SU-DHL-6 (cell line): ENCODE measurements at regions not wholly inside any gene's neighbourhood (a gene's known extent, or its start where the extent isn't known, plus 50 kb on each side); places are given as distances from the start of the nearest gene placed in this dataset.

ENCODE experiments used
- H2AFZ ChIP-seq: fragments of 200-600 bp; sonication (generic); 2 replicates; pipeline ENCODE4 v1.6.1; 2014; ENCODE audit warnings: low read depth, mild to moderate bottlenecking, moderate library complexity, mixed read lengths, antibody characterized with exemption, low read length; ENCODE audit not compliant: severe bottlenecking
- H3F3A ChIP-seq: fragments of 200-600 bp; shearing (Covaris generic); 2 replicates; pipeline ENCODE4 v1.6.0; 2016; ENCODE audit warnings: antibody characterized with exemption, mild to moderate bottlenecking; ENCODE audit not compliant: insufficient read depth
- H3K27ac ChIP-seq: fragments of 200-600 bp; sonication (generic); 2 replicates; pipeline ENCODE4 v1.5.1; 2016; ENCODE audit warnings: low read depth, mild to moderate bottlenecking, low read length, moderate library complexity, mixed read lengths
- H3K27me3 ChIP-seq: fragments of 200-600 bp; sonication (generic), shearing (Covaris generic); 2 replicates; pipeline ENCODE4 v1.6.0; 2014; ENCODE audit warnings: mild to moderate bottlenecking, low read length
- H3K36me3 ChIP-seq: fragments of 200-600 bp; sonication (generic); 2 replicates; pipeline ENCODE4 v1.6.1; 2014; ENCODE audit warnings: mild to moderate bottlenecking, low read length, mixed read lengths
- H3K4me2 ChIP-seq: fragments of 300-600, 200-600 bp; shearing (Covaris generic), sonication (generic); 2 replicates; pipeline ENCODE4 v1.6.0; 2014; ENCODE audit warnings: low read length, low read depth, mild to moderate bottlenecking; ENCODE audit not compliant: poor library complexity, severe bottlenecking
- H3K4me3 ChIP-seq: fragments of 200-600 bp; sonication (generic); 2 replicates; pipeline ENCODE4 v1.5.1; 2014; ENCODE audit warnings: antibody characterized with exemption, low read length, mild to moderate bottlenecking, mixed read lengths; ENCODE audit not compliant: insufficient read depth, poor library complexity, severe bottlenecking
- H3K79me2 ChIP-seq: fragments of 200-600 bp; sonication (generic); 2 replicates; pipeline ENCODE4 v1.6.1; 2014; ENCODE audit warnings: mild to moderate bottlenecking, low read length, moderate library complexity; ENCODE audit not compliant: insufficient read depth
- H3K9ac ChIP-seq: fragments of 200-600 bp; sonication (generic); 2 replicates; pipeline ENCODE4 v1.7.0; 2014; ENCODE audit warnings: mild to moderate bottlenecking, low read length
- H3K9me2 ChIP-seq: fragments of 200-600 bp; sonication (generic); replicated peaks from 2 replicates; pipeline ENCODE4 v1.6.1; 2014; ENCODE audit warnings: low read length; ENCODE audit not compliant: insufficient read depth
- H3K9me3 ChIP-seq: fragments of 200-600 bp; sonication (generic); 2 replicates; pipeline ENCODE4 v1.6.1; 2014; ENCODE audit warnings: low read length, mixed read lengths; ENCODE audit not compliant: insufficient read depth
- H4K20me1 ChIP-seq: fragments of 200-600 bp; sonication (generic); 2 replicates; pipeline ENCODE4 v1.6.1; 2014; ENCODE audit warnings: low read depth, mild to moderate bottlenecking, antibody characterized with exemption, low read length, moderate library complexity, mixed read lengths
- CTCF ChIP-seq: fragments of 200-600 bp; sonication (generic); IDR thresholded peaks from one replicate; pipeline ENCODE4 v1.5.1; 2017; ENCODE audit warnings: antibody characterized with exemption, mild to moderate bottlenecking, low read length, moderate library complexity; ENCODE audit not compliant: insufficient read depth, poor library complexity, severe bottlenecking
- EZH2phosphoT487 ChIP-seq: fragments of 200-600 bp; sonication (generic), shearing (Covaris generic); conservative IDR thresholded peaks from 2 replicates; pipeline ENCODE4 v1.6.1; 2018; ENCODE audit warnings: mild to moderate bottlenecking, antibody characterized with exemption, low read length, moderate library complexity, mixed read lengths

DNA sequence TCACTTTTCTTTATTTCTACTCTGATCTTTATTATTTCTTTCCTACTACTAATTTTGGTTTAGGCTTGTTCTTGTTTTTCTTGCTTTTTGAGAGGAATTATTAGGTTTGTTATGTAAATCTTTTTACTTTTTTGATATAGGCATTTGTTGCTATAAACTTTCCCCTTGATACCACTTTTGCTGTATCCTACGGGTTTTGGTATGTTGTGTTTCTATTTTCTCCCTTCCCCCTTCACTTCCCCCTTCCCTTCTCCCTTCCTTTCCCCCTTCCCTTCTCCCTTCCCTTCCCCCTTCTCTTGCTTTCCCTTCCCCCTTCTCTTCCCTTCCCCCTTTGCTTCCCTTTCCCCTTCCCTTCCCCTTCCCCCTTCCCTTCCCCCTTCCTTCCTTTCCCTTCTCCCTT lies 529.6 kb downstream of the RAB38 start:
- Histone ChIP-seq H3K9me3 (no peaks in the 10 kb centered on the region), H3K79me2 (no peaks in the 10 kb centered on the region), H3K4me3 (no peak overlapping the region), H3F3A (no peaks in the 10 kb centered on the region), H2AFZ (no peak overlapping the region), H3K36me3 (no peaks in the 10 kb centered on the region), H3K9ac (no peak overlapping the region), H3K4me2 (no peak overlapping the region), H3K9me2 (no peaks in the 10 kb centered on the region), H3K27me3 (no peaks in the 10 kb centered on the region), H3K27ac (no peak overlapping the region), H4K20me1 (no peaks in the 10 kb centered on the region)
- no peak for TF ChIP-seq CTCF
- TF ChIP-seq EZH2phosphoT487: no peak

GRCh38 chr11:87639753-87640364 lies 535.4 kb downstream of the RAB38 start:
- Histone ChIP-seq H3K27ac (no peak overlapping the region), H3K36me3 (no peaks in the 10 kb centered on the region), H3K9me3 (no peaks in the 10 kb centered on the region), H3K4me2 (no peak overlapping the region), H2AFZ (no peak overlapping the region), H3K9ac (no peak overlapping the region), H3K79me2 (no peaks in the 10 kb centered on the region), H4K20me1 (no peaks in the 10 kb centered on the region), H3K4me3 (no peak overlapping the region), H3F3A (no peaks in the 10 kb centered on the region), H3K27me3 (no peaks in the 10 kb centered on the region), H3K9me2 (no peaks in the 10 kb centered on the region)
- no peak for TF ChIP-seq EZH2phosphoT487
- no peak for TF ChIP-seq CTCF

- H3K36me3 ChIP-seq: no peaks in the 10 kb centered on the region
- H3K27me3 ChIP-seq: no peaks in the 10 kb centered on the region
- H3K4me2 ChIP-seq: no peak overlapping the region
- H3F3A ChIP-seq: no peaks in the 10 kb centered on the region
- H2AFZ ChIP-seq: no peak overlapping the region
- no peak for TF ChIP-seq CTCF
- no peak for TF ChIP-seq EZH2phosphoT487
- no peak overlapping the region for H3K4me3 ChIP-seq
- no peaks in the 10 kb centered on the region for H3K79me2 ChIP-seq
- no peaks in the 10 kb centered on the region for H3K9me3 ChIP-seq
- no peaks in the 10 kb centered on the region for H4K20me1 ChIP-seq
- no peaks in the 10 kb centered on the region for H3K9me2 ChIP-seq
- no peak overlapping the region for H3K27ac ChIP-seq
- no peak overlapping the region for H3K9ac ChIP-seq
These were observed 540.2 kb downstream of the RAB38 start for GRCh38 chr11:87635001-87635400.
